ENCODE measurements at regions not wholly inside any gene's neighbourhood (a gene's known extent, or its start where the extent isn't known, plus 50 kb on each side); places are given as distances from the start of the nearest gene placed in this dataset.

DNA sequence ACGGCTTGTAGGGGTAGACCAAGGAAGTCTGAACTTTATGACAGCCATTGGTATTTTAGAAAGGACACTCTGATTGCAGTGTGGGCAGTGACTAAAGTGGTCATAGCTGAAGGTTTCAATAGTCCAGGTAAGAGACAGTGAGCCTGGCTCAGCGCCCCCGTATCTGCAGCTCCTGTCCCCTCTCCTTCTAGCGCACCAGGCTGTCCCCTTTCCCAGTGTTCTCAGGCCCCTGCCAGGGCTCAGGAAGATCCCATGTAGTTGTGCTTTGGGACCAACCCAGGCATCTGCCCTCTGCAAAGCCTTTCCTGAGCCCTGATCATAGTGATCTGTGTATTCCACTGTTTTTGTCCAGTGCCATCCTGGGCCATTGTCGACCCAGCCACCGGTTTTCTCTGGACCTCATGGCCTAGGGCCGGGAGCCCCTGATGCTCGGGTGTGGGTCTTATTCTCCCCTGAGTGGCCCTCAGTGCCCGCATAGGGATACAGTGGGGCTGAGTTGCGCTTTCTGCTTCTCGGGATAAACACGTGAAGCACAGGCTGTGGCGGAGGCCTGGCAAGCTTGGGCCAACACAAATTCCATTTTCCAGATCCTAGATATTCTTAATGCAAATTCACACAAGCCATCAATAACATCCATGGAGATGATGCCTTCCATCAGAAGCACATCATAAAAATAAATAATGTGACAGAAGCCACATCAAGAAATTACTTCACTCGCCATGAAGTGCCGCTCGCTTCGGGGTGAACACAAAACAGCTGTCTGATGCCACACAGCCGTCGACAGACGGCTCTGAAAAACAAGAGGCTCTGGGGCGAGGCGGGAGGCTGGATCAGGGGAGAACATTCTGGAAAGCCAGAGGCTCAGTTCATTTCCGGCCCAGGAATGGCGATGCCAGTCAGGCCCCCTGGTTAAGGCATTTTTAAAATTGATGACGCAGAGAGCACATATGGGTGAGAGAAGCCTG, 805.0 kb downstream of the TBC1D22A start:
- no peaks in the 10 kb centered on the region for H3K9me3 ChIP-seq
- H3K4me1 ChIP-seq, result no peaks in the 10 kb centered on the region
- H3K36me3 ChIP-seq (replicated peaks), result no peaks in the 10 kb centered on the region
- H3K27me3 ChIP-seq (ENCODE audit: low read depth), result no peaks in the 10 kb centered on the region
- DNase-seq (ENCODE audit: low spot score in 2 of 2), result no peak
- H3K4me3 ChIP-seq, result no peak overlapping the region
- in situ Hi-C loops (cut with MboI; ENCODE audit: low sequenced_read_pairs), result no loop called here

DNA sequence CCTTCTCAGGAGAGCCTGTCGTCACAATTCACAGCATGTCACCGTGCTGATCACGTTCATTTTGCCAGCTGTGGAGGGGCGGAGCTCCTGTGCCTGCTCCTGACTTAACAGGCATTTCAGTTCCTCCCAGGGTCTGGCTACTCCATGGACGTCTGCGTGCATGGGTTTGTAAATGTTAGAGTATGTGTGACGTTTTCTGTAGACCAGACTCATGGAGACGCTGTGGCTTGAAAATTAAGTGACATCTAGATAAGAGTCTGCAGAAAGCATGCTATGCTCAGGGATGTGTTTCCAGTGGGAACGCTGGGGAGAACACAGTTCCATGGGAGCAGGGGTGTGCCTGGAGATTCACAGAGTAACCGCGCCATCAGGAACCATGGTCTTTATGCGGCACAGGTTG, 804.0 kb downstream of the TBC1D22A start:
- no peaks in the 10 kb centered on the region for H3K27me3 ChIP-seq (ENCODE audit: low read depth)
- H3K9me3 ChIP-seq, result no peaks in the 10 kb centered on the region
- no peaks in the 10 kb centered on the region for H3K4me1 ChIP-seq
- H3K4me3 ChIP-seq, result no peak overlapping the region
- no peak for DNase-seq (ENCODE audit: low spot score in 2 of 2)
- no peaks in the 10 kb centered on the region for H3K36me3 ChIP-seq (replicated peaks)
- in situ Hi-C loops (cut with MboI; ENCODE audit: low sequenced_read_pairs), result no loop called here

DNA sequence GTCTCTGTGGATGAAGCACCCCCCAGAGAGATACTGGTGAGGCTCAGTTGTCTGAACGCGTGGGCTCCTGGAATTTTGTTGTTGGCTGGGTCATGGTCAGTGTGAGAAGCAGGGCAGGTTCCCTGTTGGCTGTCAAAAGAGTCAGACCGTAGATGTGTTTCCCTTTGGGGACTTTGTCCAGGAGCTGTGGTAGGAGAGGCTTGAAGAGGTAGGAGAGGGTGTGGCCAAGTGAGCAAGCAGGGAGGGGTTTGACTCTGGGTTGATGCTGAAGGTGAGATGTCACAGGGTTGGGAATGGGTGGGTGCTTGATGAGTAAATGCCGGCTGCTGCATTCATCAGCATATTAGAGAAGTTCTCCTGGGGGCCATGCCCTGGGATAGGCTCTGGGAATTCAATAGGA, 803.2 kb downstream of the TBC1D22A start:
- Histone ChIP-seq H3K27me3 (ENCODE audit: low read depth) (no peaks in the 10 kb centered on the region), H3K9me3 (no peaks in the 10 kb centered on the region), H3K4me1 (no peaks in the 10 kb centered on the region), H3K4me3 (no peak overlapping the region), H3K36me3 (replicated peaks) (no peaks in the 10 kb centered on the region)
- DNase-seq (ENCODE audit: low spot score in 2 of 2), result no peak
- in situ Hi-C loops (cut with MboI; ENCODE audit: low sequenced_read_pairs), result no loop called here

DNA sequence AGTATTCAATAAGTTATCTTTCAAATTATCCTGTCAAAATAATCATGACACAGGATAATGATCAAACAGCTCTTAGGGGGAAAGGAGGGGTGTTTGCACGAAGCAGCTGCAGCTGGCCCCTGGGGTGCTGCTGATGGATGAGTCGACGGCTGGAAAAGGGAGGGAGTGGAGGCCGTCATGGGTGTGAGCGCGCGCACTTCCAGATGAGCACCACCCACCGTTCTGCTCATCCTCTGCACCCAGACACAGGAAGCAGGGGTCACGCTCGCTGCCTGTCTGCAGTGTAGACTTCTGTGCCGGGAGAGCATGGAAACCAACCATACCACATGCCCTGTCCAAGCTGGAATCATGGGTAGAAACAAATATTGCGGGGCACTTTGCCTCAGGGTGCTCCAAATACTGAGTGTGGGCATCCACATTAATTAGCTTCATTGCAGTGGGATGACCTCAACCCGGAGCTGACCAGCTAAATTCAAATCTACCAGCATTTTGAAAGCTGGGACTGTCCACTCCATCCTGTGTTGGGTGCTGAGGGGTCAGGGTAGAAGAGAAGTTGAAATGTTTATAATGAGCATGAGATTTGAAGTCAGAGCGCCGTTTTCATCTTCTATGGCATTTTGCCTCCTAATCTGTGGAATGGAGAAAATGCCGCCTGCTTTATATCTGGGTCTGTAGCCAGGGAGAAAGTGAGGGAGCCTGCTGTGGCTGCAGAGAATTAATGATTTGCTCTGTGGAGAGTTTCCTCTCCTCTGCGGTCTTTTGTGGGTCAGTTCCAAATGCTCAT, 802.4 kb downstream of the TBC1D22A start:
- in situ Hi-C loops (cut with MboI; ENCODE audit: low sequenced_read_pairs), result no loop called here
- Histone ChIP-seq H3K9me3 (no peaks in the 10 kb centered on the region), H3K36me3 (replicated peaks) (no peaks in the 10 kb centered on the region)

DNA sequence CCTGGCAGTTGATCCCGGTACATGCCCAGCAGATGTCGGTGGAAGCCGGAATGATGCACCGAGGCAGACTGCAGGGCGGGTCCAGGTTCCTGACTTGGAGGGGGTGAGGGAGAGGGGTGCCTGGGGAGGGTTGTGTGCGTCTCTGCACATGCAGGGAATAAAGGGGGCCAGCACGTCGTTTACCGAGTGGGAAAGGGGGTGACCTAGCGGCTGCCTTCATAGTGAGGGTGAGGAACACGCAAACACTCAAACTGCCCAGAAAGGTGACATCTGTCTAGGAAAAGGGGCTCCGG, 801.7 kb downstream of the TBC1D22A start:
- Histone ChIP-seq H3K36me3 (replicated peaks) (no peaks in the 10 kb centered on the region), H3K9me3 (no peaks in the 10 kb centered on the region), H3K4me1 (no peaks in the 10 kb centered on the region), H3K4me3 (no peak overlapping the region), H3K27me3 (ENCODE audit: low read depth) (no peaks in the 10 kb centered on the region)
- no peak for DNase-seq (ENCODE audit: low spot score in 2 of 2)
- in situ Hi-C loops (cut with MboI; ENCODE audit: low sequenced_read_pairs), result no loop called here

More for the DNA sequence above, 802.4 kb downstream of the TBC1D22A start:
- DNase-seq (ENCODE audit: low spot score in 2 of 2), result no peak
- Histone ChIP-seq H3K4me3 (no peak overlapping the region), H3K27me3 (ENCODE audit: low read depth) (no peaks in the 10 kb centered on the region), H3K4me1 (no peaks in the 10 kb centered on the region)

DNA sequence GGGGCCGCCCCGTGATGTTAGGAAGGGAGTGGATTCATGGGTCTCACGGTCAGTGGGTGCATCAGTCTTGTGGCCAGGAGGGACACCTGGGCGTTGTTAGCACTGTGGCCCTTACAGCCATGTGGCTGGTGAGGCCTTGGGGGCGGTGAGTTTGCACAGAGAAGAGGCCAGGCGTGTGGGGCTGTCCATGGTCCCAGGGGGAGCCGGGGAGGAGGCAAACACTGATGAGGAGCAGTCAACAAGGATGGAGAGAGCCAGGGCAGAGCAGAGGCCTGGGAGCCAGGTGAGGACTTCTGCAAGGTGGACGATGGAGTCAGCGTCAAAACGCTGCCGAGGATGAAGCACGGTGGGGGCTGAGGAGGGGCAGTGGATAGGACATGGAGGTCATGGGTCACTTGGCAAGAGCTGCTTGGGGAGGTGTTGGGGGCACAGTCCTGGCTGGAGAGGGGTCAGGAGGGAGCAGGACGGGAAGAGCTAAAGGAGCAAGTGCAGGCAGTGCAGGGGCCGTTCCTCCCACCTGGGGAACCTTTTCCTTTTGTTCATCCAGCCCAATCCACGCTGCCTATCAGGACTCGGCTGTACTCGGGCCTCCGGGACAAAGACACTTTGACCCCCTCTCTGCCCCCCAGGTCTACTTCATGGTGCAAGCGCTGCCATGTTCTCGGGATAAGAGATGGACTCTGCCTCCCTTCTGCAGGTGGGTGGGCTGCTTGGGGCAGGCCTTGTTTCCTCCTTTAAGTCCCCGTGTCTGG, 801.1 kb downstream of the TBC1D22A start:
- Histone ChIP-seq H3K9me3 (no peaks in the 10 kb centered on the region), H3K27me3 (ENCODE audit: low read depth) (no peaks in the 10 kb centered on the region), H3K4me1 (no peaks in the 10 kb centered on the region), H3K4me3 (no peak overlapping the region), H3K36me3 (replicated peaks) (no peaks in the 10 kb centered on the region)
- DNase-seq (ENCODE audit: low spot score in 2 of 2), result no peak
- in situ Hi-C loops (cut with MboI; ENCODE audit: low sequenced_read_pairs), result no loop called here

DNA sequence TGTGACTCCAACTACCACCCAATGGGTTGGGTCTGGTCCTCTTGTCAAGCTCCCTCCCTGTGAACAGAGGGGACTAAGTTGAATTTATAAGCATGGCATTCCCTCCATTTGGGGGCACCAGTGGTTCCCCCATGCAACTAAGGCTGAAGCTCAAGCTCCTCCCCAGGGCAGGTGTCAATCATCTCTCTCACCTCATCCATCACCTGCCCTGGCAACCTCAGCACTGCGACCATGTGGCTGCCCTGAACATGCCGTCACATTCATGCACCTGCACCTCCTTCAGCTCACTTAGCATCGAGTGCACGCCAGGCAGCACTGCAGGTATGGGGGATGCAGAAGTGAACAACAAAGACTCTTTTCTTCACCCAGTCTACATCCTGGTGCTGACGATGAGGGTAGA, 799.3 kb downstream of the TBC1D22A start:
- no peaks in the 10 kb centered on the region for H3K9me3 ChIP-seq
- no peak for DNase-seq (ENCODE audit: low spot score in 2 of 2)
- in situ Hi-C loops (cut with MboI; ENCODE audit: low sequenced_read_pairs), result no loop called here
- H3K27me3 ChIP-seq (ENCODE audit: low read depth), result no peaks in the 10 kb centered on the region
- no peak overlapping the region for H3K4me3 ChIP-seq
- H3K36me3 ChIP-seq (replicated peaks), result no peaks in the 10 kb centered on the region
- H3K4me1 ChIP-seq, result no peaks in the 10 kb centered on the region

DNA sequence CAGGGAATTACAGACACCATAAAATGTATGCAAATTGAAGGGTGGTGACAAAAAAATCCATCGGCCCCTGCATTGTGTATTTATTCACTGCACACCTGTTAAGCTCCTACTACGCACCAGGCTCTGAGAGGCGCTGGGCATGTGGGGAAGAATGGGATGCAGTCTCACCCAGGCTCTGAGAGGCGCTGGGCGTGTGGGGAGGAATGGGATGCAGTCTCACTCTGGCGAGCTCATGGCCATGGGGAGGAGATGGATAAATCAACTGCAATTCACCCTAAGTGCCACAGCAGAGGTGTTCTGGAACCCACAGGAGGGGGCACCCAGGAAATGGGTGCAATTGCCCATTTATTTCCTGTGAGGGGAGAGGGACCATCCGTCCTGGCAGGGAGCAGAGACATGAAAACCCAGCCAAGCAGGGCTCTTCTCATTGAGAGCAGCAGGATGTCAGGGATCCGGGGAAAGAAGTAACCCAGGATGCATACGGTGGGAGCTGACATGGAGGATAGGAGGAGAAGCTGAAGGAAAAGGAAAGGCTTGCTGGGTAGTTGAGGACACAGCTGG, 798.7 kb downstream of the TBC1D22A start:
- in situ Hi-C loops (cut with MboI; ENCODE audit: low sequenced_read_pairs), result no loop called here
- Histone ChIP-seq H3K4me1 (no peaks in the 10 kb centered on the region), H3K27me3 (ENCODE audit: low read depth) (no peaks in the 10 kb centered on the region), H3K4me3 (no peak overlapping the region), H3K9me3 (no peaks in the 10 kb centered on the region), H3K36me3 (replicated peaks) (no peaks in the 10 kb centered on the region)
- DNase-seq (ENCODE audit: low spot score in 2 of 2), result no peak

DNA sequence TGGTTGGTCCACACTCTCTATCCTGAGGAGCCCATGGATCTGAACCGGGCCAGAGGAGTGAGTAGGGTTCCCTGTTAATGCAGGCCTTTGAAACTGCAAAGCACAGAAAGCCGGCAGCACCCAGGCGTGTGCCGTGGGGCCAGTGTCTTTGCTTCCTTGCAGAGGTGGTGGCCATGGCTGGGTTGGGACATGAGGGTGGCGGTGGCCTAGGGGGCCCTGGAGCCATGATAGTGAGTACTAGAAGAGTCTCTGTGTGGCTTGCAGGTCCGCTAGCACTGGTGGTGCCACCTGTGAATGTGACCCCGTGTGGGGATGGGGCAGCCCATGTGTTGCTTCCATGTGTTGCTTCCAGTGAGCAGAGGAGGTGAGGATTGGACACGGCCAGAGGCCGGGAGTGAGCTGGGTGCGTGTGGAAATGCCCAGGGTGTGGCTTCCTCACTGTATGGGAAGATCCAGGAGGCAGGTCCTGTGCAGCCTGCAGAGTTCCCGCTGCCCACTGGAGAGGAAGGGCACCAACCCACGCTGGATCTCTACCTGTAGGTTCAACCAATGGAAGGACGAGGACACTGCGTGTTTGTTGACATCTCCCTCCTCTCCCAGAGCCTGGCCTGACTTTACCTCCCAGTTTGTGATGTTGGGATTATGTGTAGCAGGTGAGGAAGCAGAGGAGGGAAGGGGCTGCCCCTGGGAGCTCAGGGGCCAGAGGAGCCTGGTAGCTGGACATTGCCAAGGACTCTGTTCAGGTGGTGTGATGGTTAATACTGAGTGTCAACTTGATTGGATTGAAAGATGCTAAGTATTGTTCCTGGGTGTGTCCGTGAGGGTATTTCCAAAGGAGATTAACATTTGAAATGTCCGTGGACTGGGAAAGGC, 796.6 kb downstream of the TBC1D22A start:
- Histone ChIP-seq H3K9me3 (no peaks in the 10 kb centered on the region), H3K4me1 (no peaks in the 10 kb centered on the region), H3K4me3 (no peak overlapping the region), H3K36me3 (replicated peaks) (no peaks in the 10 kb centered on the region), H3K27me3 (ENCODE audit: low read depth) (no peaks in the 10 kb centered on the region)
- no peak for DNase-seq (ENCODE audit: low spot score in 2 of 2)
- in situ Hi-C loops (cut with MboI; ENCODE audit: low sequenced_read_pairs), result no loop called here

DNA sequence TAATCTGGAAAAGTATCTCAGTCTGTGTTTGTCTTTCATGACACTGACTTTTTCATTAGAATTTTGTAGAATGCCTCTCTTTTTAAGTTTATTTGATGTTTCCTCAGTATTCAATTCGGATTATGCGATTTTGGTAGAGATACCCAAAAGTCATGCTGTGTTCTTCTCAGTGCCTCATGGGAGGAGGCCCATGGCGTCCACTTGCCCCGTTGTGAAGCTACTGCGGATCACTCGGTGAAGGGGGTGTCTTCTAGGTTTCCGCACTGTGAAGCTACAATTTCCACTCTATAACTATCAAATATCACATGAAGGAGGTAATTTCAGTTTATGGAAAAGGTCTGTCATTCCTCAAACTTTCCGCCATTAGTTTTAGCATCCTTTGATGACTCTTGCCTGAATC, 794.0 kb downstream of the TBC1D22A start:
- Histone ChIP-seq H3K27me3 (ENCODE audit: low read depth) (no peaks in the 10 kb centered on the region), H3K9me3 (no peaks in the 10 kb centered on the region), H3K36me3 (replicated peaks) (no peaks in the 10 kb centered on the region), H3K4me3 (no peak overlapping the region), H3K4me1 (no peaks in the 10 kb centered on the region)
- in situ Hi-C loops (cut with MboI; ENCODE audit: low sequenced_read_pairs), result no loop called here
- DNase-seq (ENCODE audit: low spot score in 2 of 2), result no peak

DNA sequence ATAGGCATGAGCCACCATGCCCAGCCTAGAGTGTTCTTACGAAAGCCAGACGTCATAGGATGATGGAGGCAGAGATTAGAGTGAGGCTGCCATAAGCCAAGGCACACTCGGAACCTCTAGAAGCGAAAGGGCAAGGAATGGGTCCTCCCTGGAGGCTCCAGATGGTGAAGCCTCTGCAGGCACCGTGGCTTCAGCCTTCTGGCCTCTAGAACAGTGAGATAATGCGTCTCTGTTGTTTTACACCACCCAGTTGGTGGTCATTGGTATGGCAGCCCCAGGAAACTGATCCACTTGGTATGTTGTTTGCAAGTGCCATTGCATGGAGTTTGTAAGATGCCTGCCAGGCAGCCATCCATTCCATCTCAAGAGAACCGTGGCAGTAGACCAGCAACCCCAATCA, 791.0 kb downstream of the TBC1D22A start:
- no peaks in the 10 kb centered on the region for H3K4me1 ChIP-seq
- no peak for DNase-seq (ENCODE audit: low spot score in 2 of 2)
- no peaks in the 10 kb centered on the region for H3K27me3 ChIP-seq (ENCODE audit: low read depth)
- no peaks in the 10 kb centered on the region for H3K36me3 ChIP-seq (replicated peaks)
- H3K9me3 ChIP-seq, result no peaks in the 10 kb centered on the region
- no peak overlapping the region for H3K4me3 ChIP-seq
- in situ Hi-C loops (cut with MboI; ENCODE audit: low sequenced_read_pairs), result no loop called here

DNA sequence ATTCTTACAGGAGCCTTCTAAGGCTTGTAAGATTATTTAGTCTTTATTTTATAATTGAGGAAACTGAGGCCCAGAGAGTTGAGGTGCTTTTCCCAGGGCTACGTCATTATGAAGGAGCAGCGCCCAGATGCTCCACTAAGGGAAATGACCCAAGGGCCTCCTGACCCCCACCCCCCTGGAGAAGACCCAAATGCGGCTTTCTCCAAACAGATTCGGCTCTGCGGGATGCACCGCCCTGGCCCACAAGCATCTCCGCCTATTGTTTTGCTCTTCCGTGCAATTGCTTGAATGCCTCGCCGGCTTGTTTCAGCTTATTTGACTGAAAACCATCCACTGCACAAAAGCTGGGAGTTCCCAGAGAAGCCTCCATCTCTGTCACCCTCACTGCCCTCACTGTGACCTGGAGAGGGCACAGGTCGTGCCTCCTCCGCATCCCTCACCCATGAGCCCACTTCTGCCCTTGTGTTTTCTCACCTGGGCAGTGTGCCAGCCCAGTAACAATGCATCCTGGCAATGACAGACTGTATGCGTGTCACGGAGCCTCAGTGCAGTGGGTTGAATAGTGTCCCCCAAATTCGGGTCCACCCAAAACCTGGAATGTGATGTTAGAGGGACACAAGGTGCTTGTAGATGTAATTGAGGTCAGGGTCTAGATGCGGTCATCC, 790.2 kb downstream of the TBC1D22A start:
- Histone ChIP-seq H3K27me3 (ENCODE audit: low read depth) (no peaks in the 10 kb centered on the region), H3K4me1 (no peaks in the 10 kb centered on the region), H3K36me3 (replicated peaks) (no peaks in the 10 kb centered on the region), H3K4me3 (no peak overlapping the region), H3K9me3 (no peaks in the 10 kb centered on the region)
- no peak for DNase-seq (ENCODE audit: low spot score in 2 of 2)
- in situ Hi-C loops (cut with MboI; ENCODE audit: low sequenced_read_pairs), result no loop called here
